ENCODE measurements at regions not wholly inside any gene's neighbourhood (a gene's known extent, or its start where the extent isn't known, plus 50 kb on each side); places are given as distances from the start of the nearest gene placed in this dataset.

- H3K4me3 ChIP-seq (ENCODE audit: low read depth, low read length), result no peak overlapping the region
- TF ChIP-seq MYC (IDR thresholded peaks at IDR 0.05; ENCODE audit: low read depth, low read length) (no peak), CTCF (IDR thresholded peaks at IDR 0.05; ENCODE audit: low read depth, low read length) (no peak), POLR2A (IDR thresholded peaks at IDR 0.05; ENCODE audit: extremely low read depth, insufficient read length) (no peak), MAX (IDR thresholded peaks at IDR 0.05; ENCODE audit: low read depth, low read length) (no peak)
- DNase-seq (ENCODE audit: low read depth), result no peak
Observed at GRCh38 chr6:156279261-156279969, 497.8 kb upstream of the ARID1B start.

GRCh38 chr6:156273065-156273711 is 504.0 kb upstream of the ARID1B start:
- DNase-seq (ENCODE audit: low read depth), result no peak
- no peak for TF ChIP-seq MYC (IDR thresholded peaks at IDR 0.05; ENCODE audit: low read depth, low read length)
- TF ChIP-seq CTCF (IDR thresholded peaks at IDR 0.05; ENCODE audit: low read depth, low read length), result no peak
- TF ChIP-seq POLR2A (IDR thresholded peaks at IDR 0.05; ENCODE audit: extremely low read depth, insufficient read length), result no peak
- no peak for TF ChIP-seq MAX (IDR thresholded peaks at IDR 0.05; ENCODE audit: low read depth, low read length)
- H3K4me3 ChIP-seq (ENCODE audit: low read depth, low read length), result no peak overlapping the region

GRCh38 chr6:156269751-156270369 is 507.3 kb upstream of the ARID1B start:
- TF ChIP-seq MAX (IDR thresholded peaks at IDR 0.05; ENCODE audit: low read depth, low read length) (no peak), CTCF (IDR thresholded peaks at IDR 0.05; ENCODE audit: low read depth, low read length) (no peak), POLR2A (IDR thresholded peaks at IDR 0.05; ENCODE audit: extremely low read depth, insufficient read length) (no peak), MYC (IDR thresholded peaks at IDR 0.05; ENCODE audit: low read depth, low read length) (no peak)
- no peak overlapping the region for H3K4me3 ChIP-seq (ENCODE audit: low read depth, low read length)
- no peak for DNase-seq (ENCODE audit: low read depth)

GRCh38 chr6:156268849-156269248 is 508.3 kb upstream of the ARID1B start:
- H3K4me3 ChIP-seq (ENCODE audit: low read depth, low read length), result no peak overlapping the region
- TF ChIP-seq POLR2A (IDR thresholded peaks at IDR 0.05; ENCODE audit: extremely low read depth, insufficient read length) (no peak), MAX (IDR thresholded peaks at IDR 0.05; ENCODE audit: low read depth, low read length) (no peak), CTCF (IDR thresholded peaks at IDR 0.05; ENCODE audit: low read depth, low read length) (no peak), MYC (IDR thresholded peaks at IDR 0.05; ENCODE audit: low read depth, low read length) (no peak)
- no peak for DNase-seq (ENCODE audit: low read depth)

GRCh38 chr6:156262014-156262413 is 515.2 kb upstream of the ARID1B start:
- no peak for TF ChIP-seq MAX (IDR thresholded peaks at IDR 0.05; ENCODE audit: low read depth, low read length)
- TF ChIP-seq CTCF (IDR thresholded peaks at IDR 0.05; ENCODE audit: low read depth, low read length), result no peak
- TF ChIP-seq MYC (IDR thresholded peaks at IDR 0.05; ENCODE audit: low read depth, low read length), result no peak
- TF ChIP-seq POLR2A (IDR thresholded peaks at IDR 0.05; ENCODE audit: extremely low read depth, insufficient read length), result no peak
- H3K4me3 ChIP-seq (ENCODE audit: low read depth, low read length), result no peak overlapping the region
- DNase-seq (ENCODE audit: low read depth), result no peak
